Activated CD4-positive, CD25-positive, alpha-beta regulatory T cell treated with anti-CD3 and anti-CD28 coated beads, Interleukin-2, amount 50 U/mL, for 16 hours (primary cell): ENCODE measurements at regions not wholly inside any gene's neighbourhood (a gene's known extent, or its start where the extent isn't known, plus 50 kb on each side); places are given as distances from the start of the nearest gene placed in this dataset.
A peak's percentile ranks its signal among the peaks of the same experiment; 100 is the strongest.

Source experiments
- DNase-seq: peaks from one replicate; pipeline ENCODE4 v3.0.0-alpha.2; 2020; ENCODE audit warnings: low read depth, low spot score

- DNase-seq, result no peak
Observed at GRCh38 chr1:36555041-36555440, 72.3 kb upstream of the CSF3R start.

DNA sequence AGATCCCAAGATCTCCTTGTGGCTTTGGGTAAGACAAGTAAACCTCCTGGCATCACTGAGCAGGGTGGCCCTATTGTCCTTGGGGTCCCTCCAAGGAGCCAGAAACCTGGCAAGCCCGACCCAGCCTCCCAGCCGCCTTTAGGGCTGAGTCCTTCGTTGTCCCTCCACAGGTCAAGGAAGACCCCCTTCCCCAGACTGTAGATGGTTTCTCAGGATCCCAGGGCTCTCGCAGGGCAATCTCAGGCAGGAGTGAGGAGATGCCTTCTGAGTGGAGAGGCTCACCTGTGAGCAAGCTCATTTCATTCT, 71.6 kb upstream of the CSF3R start:
- DNase-seq, result no peak

GRCh38 chr1:36553591-36554322, 71.0 kb upstream of the CSF3R start:
- peak; percentile 44 for DNase-seq

GRCh38 chr1:36542962-36543515, 60.3 kb upstream of the CSF3R start:
- no peak for DNase-seq

DNA sequence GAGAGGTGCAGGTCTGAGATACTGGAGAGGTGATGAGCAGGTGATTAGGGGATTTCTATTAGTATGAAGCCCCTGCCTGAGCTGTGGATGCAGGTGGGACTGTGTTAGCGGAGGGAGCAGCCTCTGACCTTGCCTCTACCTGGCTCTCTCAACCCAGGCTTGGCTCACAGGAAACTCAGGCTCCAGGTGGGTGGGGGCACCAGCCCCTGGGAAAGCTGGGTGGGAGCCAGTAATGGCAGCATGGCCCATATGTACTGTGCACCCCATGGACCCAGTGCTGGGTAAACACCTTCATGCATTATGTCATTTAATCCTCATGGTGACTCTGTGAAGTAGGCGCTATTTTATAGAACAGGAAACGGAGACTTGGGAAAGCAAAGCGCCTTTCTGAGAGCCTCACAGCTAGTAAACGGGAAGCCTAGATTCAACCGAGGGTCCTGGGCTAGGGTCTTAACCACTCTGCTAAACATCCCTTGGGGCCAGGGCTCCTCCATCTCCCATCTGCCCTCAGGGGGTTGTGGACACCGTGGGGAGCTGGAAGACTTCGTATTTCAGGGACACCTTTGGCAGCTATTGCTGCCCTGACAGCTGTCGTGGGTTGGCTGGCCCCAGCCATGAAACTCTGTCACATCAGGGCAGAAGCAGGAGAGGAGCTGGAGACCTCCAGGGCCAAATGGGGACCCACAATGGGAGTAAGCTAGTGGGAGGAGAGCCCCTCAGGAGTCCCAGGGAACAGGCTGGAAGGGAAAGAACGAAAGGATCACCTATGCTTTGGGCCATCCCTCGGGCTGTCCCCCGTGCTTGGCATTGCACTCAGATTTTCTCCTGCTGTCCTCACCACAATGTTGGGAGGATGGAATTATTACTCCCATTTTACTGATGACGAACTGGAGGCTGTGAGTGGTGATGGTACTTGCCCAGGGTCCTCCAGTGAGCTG, 59.6 kb upstream of the CSF3R start:
- DNase-seq, result no peak

DNA sequence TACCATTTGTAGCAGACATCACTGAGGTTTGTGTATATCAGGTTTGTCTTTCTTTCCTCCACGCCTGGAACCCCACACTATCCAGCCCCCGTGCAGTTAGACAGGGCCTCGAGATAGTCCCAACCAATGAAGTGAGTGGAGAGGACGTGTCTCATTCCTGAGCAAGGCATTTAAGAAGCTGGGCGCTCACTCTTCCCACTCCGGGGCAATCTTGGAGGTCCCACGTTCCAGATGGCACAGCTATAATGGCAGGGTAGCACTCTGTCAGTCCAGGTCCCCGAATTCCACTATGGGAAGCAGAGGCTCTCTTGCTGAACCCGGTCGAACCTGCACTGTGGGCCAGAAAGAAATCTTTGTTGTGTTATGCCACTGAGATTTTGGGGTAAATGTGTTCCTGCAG, 57.3 kb upstream of the CSF3R start:
- DNase-seq, result no peak

DNA sequence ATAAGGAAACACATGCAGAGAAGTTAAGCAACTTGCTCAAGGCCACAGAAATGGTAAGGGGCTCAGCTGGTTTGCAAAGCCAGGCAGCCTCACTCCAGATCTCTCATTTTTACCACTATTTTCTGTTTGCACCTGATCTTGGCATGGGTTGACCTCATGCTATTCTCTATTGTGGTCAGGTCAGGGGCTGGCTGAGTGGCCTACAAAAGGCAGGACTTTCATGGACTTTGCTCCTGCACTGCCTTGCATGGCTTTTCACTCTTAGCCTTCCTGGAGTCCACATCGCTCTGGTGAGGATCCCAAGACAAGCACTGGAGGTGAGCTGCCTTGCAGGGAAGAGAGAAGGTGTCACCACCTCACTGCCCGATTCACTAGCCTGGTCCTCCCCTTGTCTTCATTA, 56.8 kb upstream of the CSF3R start:
- no peak for DNase-seq

- no peak for DNase-seq
Observed at GRCh38 chr1:36537991-36538390, 55.3 kb upstream of the CSF3R start.

GRCh38 chr1:36537190-36537768, 54.6 kb upstream of the CSF3R start:
- DNase-seq, result no peak

- DNase-seq, result no peak
Observed at GRCh38 chr1:36536727-36537126, 54.0 kb upstream of the CSF3R start.

- no peak for DNase-seq
Observed at GRCh38 chr1:36534711-36535412, 52.1 kb upstream of the CSF3R start.

DNA sequence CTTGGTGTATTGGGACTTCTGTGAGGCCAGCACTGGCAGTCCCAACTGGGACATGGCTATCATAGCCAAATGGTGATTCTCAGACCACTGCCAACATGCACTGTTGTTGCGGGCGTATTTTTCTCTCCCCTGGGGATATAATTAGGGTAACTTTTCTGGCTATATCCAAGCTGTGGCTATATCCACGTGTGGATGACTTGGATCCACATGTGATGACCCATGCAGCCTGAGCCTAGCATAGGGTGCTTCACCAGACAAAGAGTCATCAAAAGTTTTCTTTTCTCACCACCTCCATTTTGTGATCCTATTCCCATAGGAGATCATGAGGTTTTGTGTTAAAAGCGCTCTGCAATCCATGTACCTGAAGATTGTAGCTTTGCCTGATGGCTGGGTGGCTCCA, 51.2 kb upstream of the CSF3R start:
- DNase-seq, result no peak

DNA sequence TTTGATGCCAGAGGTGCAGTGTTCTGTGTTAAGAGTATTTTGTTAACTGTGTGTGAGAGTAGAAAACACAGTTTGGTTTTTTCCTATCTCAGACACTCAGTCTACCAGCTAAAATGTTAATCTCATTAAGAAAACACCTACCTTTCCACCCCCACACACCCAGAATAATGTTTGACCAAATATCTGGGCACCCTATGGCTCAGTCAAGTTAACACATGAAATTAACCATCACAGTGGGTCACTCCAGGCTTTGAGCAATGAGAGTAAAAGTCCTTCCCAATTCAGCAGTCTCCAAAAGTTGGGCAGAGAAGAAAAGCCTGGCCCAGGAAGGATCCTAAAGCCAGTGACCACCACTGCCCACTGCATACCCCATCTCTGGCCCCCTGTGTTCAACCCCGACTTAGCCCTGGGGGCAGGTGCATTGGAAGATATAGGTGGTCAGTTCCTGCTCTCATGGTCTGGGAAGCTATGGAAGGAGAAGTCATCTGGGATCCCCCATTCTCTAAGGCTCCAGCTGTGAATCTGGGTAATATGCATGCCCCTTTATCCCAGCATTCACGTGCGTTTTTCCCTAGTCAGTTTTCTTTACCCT, 50.2 kb upstream of the CSF3R start:
- DNase-seq, result no peak
